ENCODE measurements at regions not wholly inside any gene's neighbourhood (a gene's known extent, or its start where the extent isn't known, plus 50 kb on each side); places are given as distances from the start of the nearest gene placed in this dataset.

DNA sequence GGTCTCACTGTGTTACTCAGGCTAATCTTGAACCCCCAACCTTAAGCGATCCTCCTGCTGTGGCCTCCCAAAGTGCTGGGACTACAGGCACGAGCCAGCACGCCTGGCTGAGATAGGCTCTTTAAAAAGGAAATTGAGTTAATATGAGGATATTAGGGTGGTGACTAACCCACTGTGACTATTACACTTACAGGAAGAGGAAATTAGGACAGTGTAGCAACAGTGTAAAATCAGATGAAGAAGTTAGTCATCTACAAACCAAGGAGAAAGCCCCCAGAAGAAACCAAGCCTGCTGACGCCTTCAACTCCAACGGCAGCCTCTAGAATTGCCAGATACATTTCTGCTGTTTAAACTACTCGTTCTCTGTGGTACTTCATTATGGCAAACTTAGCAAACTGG is 711.9 kb downstream of the SUCLG1 start:
- DNase-seq, result no peak

DNA sequence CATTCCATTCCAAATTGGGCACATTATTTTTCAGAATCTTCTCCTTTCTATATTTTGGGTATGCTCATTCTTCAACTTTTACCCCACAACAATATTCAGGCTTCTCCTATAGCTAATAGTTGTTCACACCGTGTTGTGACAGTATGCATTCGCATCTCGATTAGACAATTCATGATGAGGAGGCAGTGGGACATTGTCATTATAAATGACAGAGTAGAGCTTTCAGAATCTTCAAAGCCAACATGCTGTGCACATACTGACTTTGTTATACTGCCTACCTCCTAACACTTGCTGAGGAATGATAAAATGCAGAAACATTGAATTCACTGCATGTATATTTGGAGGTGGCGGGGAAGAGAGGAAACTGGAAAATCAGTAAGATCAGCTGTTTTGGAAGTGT is 714.2 kb downstream of the SUCLG1 start:
- no peak for DNase-seq

DNA sequence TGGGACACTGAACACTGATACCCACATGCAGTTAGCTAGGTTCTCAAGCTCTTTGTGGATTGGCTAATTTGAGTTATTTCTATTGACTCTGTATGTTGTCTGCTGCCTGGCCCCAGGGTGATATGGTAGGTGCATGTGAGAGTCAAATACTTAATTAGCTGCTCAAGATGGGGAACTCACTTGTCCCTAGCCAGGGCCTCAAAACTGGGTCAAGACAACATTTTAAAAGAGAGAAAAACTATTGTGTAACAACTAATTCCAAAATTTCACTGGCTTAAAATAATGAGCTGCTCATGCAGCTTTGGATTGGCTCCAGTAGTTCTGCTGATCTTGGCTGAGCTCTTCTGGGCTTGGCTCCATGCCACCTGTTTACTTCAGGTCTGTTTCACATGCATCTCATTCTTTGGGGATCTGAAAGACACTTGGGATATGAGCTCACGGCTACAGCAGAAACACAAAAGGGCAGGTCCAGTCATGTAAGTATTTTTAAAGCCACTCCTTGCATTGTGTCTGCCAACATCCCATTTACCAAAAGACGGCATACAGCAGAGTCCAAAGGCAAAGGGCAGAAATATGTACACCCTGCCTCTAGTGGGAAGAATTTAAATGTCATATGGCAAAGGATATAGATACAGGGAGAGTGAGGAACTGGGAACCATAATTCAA is 716.8 kb downstream of the SUCLG1 start:
- DNase-seq, result no peak

DNA sequence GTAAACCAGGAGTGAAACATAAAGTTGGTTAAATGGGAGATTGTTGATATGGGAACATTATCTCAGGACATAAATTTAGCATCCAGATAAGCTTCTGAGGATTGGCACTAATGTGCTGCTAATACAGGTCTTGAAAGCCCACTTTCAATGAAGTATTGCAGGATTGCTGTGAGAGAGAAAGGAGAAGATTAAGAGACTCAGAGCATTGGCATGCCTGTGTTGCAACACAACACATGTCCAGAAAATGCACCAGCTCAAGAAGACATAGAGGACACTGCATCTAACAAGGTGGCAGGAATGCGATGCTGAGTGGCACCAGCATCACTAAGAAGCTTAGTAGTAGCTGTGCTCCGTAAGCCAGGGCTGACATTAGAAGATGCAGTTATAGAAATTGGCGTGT is 728.9 kb downstream of the SUCLG1 start:
- DNase-seq, result no peak

DNA sequence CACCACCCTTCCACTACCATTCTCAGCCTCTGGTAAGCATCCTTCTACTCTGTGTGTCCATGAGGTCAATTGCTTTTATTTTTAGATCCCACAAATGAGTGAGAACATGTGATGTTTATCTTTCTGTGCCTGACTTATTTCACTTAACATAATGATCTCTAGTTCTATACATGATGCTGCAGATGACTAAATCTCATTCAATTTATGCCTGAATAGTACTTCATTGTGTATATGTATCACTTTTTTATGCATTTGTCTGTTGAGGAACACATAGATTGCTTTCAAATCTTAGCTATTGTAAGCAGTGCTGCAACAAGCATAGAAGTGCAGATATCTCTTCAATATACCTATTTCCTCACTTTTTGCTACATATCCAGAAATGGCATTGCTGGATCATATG is 733.3 kb downstream of the SUCLG1 start:
- no peak for DNase-seq

DNA sequence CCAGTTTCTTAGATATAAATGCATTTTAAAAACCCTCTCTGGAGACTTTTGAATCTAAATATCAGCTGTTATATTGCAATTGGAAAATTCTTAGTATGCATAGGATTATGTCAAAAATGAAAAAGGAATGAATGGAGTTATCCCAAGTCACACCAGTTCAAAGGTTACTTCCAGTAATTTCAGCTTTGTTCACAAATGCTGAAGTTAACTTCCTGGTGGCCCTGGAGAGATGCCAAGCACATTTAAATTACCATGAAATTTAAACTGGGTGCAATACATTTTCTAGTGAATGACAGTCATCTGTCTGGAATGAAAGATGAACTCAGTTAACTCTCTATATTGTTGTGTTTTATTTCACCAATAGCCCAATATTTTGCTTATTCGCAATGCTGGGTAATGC is 753.9 kb downstream of the SUCLG1 start:
- DNase-seq, result no peak

DNA sequence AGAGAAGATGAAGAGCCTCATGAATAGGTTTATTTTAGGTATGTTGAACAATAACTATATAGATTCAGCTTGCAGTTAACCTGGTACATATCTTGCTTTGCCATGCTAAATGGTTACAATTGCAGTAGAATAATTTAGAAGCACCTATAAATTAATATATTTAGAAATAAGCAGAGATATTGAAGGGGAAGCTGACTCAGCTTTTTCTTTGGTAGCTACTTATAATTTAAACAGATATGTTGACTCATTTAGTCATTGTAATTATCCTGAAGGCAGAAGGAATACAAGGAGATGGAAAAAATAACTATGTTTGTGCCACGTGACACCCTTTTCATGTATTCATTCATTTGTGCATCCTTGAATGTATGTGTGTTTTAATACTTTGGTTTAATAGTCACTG is 755.5 kb downstream of the SUCLG1 start:
- no peak for DNase-seq

DNA sequence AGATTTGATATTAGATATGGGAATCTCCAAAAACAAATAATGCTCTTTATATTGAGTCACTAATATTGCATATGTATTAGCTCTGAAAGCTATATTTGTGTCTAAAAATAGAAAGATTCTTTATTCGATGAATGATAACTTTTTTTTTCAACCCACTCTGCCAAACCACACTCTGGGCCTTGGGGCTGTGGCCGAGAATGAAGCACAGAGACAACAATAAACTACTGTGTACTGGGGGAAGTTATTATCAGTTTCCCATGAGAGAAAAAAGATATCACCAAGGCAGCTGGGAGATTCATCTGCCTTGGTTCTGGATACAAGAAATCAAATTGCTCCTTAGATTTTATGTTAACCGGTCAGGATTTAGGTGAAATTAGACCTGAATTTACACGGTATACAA is 762.2 kb downstream of the SUCLG1 start:
- DNase-seq, result no peak

DNA sequence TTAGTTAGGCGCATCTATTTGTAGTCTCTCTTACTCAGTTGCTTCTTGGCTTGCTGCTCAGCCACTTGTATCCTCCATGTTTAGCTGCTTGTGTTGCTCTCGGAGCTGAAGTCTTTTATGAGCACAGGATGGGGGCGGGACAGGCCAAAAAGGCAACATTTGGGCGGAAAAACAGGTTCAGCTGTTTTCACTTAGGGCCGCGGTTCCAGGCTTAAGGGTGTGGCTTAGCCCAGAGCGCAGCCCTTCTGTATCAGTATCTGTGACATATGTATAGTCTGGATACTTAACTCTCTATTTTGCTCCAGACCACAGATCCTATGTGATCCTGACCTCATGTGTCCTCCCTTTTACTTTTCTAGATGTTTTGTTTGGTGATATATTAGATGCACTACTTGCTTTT is 763.5 kb downstream of the SUCLG1 start:
- no peak for DNase-seq

DNA sequence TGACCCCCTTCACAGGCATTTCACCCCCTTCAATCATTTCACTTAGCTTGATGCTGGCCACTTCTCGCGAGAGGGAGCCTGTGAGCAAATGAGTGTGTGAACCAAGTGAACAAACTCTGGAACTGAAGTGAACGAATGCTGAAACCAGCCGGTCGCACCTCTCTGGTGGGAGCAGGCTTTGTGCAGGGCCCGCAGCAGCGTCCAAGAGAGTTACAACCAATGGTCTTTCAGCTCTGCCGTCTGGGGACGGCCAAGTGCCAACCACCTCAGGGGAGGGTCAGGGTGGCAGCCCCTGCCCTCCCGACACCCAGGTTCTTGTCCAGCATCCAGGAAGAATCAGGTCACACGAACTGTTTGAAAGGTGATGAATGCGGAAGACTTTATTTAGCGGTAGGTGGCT is 764.0 kb downstream of the SUCLG1 start:
- DNase-seq, result no peak

DNA sequence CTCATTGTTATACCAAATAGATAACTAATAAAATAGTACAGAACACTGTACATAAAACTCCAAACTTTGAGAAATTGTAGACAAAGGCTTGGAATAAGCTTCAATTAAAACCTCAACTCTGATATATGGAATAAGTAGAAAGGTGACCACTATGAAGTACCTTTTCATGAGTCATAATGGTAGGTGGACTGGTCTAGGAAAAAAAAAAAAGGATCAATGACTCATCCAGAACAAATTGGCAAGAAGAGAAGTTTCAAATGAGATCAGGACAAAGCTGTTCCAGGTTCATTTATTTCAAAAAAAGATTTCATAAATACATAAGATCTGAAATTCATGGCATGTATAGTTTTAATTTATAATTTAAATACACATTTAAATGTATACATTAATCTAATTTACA is 769.7 kb downstream of the SUCLG1 start:
- no peak for DNase-seq

DNA sequence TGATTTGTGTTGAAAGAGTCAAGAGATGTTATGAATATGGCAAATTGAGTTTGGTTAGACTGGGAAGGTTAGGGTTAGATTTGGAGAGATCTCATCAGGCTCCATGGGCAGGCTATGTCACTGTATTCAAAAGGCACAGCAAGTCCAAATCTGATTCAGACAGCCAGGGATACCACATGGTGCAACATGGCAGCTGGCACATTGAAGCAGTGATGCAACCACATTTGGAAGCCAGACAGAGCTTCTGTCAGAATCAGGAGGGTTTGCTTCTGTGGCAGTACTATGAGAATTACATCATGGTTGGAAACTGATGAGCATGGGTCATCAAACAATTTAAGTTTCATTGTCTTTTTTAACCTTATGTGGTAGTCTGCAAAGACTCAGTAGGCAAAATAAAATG is 772.2 kb downstream of the SUCLG1 start:
- DNase-seq, result no peak

DNA sequence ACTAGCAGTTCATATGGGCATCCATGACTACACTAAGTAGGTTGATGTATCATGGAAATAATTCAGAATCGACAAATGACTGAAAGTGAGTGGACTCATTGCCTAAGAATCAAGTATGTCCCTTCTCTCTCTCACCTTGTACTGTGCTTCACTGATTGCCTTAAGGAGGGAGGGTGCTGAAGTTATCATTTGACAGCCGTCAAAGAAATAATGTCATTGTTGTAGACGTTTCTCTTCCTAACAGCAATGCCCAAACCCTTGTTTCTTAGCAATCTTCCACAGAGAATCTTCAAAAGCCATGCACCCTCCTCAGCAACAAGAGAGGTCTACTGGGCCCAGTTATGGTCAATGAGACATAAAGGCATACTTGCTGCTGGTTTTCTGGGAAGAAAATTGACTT is 785.0 kb downstream of the SUCLG1 start:
- DNase-seq, result no peak

DNA sequence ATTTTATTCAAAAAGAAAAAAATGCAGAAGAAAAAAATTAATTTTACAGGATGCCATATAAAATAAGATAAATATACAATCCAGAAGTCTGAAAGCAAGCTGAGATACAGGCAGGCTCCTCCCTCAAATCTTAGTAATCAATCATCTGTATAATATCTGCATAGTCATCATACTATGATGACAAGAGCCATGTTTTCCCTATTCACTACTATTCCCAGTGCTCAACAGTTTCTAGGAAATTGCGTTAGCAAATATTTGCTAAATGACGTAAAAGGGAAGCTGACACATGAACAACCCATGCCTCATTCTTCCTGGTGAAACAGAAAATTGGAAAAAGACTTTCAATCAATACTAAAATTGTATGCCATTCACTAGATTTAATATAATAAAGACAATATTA is 793.2 kb downstream of the SUCLG1 start:
- DNase-seq, result no peak

DNA sequence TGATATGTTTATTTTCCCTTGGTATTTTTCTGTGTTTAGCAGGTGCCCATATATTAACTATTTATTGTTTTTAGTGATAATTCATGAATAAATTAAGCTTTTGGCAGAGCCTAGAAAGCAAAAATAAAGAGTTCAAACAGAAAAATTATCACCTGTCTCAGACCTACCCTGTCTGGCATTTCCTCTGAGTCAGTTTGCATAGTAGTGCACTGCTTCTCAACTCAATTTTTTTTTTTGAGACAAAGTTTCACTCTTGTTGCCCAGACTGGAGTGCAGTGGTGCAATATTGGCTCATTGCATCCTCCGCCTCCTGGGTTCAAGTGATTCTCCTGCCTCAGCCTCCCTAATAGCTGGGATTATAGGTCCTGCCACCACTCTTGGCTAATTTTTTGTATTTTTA is 793.9 kb downstream of the SUCLG1 start:
- DNase-seq, result no peak

DNA sequence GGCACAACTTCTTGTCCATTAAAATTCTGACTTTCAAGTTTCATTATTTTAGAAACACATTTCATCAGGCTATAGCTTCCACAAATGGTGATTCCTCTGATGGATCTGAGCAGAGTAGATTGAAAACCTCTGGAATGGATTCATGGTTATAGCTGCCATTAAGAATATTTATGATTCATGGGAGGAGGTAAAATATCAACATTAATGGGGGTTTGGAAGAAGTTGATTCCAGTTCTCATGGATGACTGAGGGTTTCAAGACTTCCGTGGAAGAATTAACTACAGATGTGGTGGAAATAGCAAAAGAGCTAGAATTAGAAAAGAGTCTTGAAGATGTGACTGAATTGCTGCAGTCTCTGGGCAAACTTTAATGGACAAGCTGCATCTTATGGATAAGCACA is 797.4 kb downstream of the SUCLG1 start:
- DNase-seq, result no peak

DNA sequence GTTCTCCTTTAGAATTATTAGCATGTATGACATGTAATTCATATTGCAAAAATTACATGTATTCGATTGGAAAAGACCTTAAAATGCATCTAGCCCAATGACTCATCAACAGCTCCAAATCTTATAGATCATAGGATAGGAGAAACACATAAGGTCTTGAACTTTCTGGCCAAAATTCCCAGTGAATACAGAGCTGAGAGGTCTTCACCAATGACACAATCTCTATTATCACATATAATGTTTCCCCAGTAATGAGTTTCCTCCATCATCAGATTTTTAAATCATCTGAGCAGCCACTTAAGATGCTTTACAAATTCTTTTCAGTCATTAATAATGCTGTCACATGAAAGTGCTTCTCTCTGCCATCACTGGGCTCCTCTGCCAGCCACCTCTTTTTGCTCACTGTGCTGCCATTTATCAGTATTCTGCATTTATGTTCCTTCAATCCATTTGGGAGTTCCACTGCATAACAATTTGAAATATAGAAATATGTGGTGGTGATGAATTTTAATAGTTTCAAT is 804.9 kb downstream of the SUCLG1 start:
- DNase-seq, result no peak

DNA sequence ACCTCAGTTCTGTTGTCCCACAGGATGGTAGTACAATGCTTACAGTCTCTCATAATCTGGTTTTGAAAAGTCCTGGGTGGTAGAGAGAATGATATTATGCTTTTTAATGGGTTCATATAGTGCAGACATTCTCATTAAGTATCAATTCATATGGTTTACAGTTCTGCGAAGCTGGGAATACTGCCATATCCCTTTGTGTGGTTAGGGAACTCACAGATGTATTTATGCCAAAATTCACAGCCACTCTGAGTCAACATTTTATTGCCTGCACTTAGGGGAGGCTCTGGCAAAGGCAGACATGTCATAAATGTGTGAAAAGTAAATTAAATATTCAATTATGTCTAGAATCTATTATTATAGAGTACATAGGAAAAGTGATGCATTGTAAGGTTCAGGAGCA is 808.2 kb downstream of the SUCLG1 start:
- no peak for DNase-seq

DNA sequence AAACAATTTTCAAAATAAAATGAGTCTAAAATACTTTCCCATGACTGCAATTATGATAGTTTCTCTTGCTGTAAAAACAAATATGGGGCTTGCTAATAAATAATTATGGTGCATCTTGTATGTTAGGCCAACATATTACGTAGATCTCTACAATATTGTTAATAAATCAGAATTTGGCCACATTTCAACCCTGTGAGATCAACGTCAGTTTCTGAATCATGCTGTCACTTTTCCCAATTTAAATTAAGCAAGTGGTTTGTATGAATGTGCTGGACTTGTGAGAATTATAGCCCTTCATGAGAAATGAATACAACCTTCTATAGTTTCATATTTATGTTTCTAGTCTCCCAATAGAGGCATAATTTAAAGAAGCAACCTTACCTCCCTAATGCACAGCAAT is 808.9 kb downstream of the SUCLG1 start:
- no peak for DNase-seq

DNA sequence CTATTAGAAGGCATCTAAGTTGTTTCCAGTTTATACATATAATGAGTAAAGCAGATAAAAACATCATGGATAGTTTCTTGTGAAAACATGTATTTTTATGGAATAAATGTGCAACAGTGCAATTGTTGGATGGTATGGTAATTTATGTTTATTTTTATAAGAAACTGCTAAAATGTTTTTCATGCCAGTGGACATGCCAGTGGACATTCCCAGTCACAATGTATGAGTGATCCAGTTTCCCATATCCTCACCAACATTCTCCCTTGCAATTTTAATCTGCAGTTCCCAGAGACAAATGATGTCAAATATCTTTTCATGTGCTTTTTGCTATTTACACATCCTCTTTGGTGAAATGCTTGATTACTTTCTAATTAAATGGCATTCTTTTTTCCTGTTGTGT is 818.6 kb downstream of the SUCLG1 start:
- DNase-seq, result no peak

DNA sequence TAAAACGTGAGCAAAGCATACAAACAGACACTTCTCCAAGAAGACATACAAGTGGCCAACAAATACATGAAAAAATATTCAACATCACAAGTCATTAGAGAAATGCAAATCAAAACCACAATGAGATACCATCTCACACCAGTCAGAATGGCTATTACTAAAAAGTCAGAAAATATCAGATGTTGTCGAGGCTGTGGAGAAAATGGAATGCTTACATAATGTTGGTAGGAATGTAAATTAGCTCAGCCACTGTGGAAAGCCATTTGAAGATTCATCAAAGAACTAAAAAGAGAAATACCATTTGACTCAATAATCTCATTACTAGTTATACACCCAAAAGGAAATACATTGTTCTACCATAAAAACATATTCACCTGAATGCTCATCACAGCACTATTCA is 825.7 kb downstream of the SUCLG1 start:
- no peak for DNase-seq

DNA sequence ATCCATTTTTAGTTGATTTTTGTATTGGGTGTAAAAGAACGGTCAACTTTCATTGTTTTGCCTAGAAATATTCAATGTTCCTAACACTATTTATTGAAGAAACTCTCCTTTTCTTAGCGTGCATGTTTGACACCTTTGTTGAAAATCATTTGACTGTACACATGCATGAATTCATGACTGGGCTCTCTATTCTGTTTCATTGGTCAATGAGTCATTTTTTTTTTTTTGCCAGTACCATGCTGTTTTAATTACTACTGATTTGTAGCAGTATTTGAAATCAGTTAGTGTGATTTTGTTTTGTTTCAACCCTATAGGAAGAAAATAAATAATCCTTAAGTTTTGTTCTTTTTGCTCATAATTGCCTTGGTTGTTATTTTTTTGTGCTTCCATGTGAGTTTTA is 828.7 kb downstream of the SUCLG1 start:
- no peak for DNase-seq

DNA sequence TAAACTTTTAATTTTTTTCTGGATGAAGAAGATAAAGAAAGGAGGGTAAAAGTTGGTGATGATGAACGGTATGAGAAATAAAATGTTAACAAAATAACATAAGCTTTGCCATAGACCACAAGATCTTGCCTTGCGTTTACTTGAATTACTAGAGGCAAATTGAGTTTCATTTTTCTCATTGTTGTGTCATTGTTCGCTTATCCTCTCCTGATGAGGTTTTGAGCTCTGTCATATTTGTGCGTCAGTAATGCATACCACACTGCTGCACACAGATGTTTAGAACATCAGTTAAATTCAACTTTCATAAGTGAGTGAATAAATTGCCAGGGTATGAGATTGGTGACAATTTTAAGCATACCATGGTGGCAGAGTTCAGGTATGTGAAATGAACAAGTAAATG is 843.6 kb downstream of the SUCLG1 start:
- DNase-seq, result no peak

DNA sequence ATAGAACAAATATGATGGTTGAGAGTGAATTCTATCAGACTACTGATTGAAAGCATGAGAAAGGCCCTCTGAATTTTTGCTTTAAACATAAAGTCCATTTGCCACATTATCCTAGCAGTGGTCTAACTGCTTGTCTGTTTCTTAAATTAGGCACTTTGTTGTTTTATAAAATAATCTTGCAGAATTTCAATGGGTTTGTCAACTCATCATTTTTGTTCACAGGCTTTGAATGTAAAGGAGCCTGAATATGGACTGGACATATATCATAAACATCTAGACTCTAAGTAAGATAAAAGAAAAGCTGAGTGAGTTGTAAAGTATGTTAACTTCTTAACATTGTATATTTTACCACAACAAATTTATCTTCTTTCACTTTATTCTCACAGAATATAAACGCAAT is 845.9 kb downstream of the SUCLG1 start:
- DNase-seq, result no peak

DNA sequence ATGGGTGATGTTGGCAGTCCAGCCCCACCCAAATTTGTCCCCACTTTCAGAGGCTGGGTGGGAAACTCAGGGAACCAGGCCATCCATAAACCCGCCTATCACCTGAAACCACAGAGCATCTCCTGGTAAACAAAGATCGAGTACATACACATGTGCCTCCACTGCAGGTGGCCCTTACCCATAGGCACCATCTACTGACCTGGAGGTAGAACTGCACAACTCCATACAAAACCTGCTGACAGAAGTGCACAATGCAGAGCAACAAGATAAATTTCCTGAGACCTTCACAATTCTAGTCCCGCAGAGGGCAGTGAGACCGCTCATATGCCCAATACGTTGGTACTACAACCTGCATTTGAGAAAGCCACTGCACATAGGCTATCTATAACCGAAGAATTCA is 856.3 kb downstream of the SUCLG1 start:
- no peak for DNase-seq

Data from KG1 (cell line).